ENCODE measurements at regions not wholly inside any gene's neighbourhood (a gene's known extent, or its start where the extent isn't known, plus 50 kb on each side); places are given as distances from the start of the nearest gene placed in this dataset.
A peak's percentile ranks its signal among the peaks of the same experiment; 100 is the strongest.
"Not testable (repeated sequence)": the region's sequence is repeated elsewhere in the genome, so short reads cannot be mapped to it uniquely, and the experiment has no call there.

DNA sequence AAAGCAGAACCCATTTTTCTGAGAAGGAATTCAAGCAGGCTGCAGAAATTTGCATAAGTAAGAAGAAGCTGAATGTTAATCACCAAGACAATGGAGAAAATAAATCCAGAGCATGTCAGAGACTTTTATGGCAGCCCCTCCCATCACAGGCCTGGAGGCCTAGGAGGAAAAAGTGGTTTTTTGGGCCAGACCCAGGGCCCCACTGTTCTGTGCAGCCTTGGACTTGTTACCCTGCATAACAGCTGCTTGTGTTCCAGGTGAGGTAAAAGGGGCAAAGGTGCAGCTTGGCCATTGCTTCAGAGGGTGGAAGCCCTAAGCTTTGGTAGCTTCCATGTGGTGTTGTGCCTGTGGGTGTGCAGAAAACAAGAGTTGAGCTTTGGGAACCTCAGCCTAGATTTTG, 1516.2 kb upstream of the PCDH10 start:
- no peak for DNase-seq (ENCODE audit: low read depth in 3 of 3)

DNA sequence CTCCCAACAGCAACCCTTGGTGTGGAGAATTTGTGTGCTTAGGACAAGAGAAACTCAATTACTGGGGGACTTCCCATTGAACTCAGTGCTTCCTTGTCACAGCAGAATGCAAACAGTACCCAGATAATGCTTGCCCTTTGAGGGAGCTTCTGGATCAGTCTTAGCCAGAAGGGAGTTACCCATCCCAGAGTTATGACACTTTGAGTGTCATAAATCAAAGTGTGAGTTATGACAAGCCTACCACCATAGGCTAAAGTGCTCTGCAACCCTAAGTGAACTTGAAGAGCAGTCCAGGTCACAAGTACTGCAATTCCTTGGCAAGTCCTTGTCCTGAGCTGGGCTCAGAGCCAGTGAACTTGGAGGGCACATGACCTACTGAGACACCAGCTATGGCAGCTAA, 1513.9 kb upstream of the PCDH10 start:
- DNase-seq (ENCODE audit: low read depth in 3 of 3) = no peak

DNA sequence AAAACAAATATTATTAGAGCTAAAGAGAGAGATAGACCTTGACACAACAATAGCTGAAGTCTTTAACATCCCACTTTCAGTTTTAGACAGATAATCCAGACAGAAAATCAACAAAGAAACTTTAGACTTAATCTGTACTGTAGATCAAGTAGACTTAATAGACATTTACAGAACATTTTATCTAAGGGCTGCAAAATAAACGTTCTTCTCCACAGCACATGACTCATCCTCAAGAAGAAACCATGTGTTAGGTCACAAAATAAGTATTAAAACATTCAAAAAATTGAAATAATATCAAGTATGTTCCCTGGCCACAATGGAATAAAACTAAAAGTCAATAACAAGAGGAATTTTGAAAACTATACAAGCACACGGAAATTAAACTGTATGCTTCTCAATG, 1510.3 kb upstream of the PCDH10 start:
- DNase-seq (ENCODE audit: low read depth in 3 of 3) = no peak

DNA sequence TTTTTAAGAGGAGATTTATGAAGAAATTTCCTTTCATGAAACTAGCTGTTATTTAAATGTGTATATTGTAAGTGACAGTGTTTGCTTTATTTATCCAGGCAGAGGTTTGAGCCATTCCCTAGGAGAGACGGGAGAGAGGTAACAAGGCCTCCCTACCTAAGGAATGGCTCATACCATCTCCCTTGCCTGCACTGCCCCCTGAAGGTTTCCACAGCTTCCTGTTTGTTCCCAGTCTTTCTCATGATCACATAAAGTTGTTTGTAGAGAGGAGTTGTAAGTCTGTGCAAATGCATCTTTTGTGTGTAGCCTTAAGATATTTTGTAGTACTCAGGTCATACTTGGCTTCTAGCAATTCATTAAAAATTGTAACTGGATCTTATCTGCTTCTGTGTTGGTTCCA, 1504.5 kb upstream of the PCDH10 start:
- DNase-seq (ENCODE audit: low read depth in 3 of 3) = no peak

DNA sequence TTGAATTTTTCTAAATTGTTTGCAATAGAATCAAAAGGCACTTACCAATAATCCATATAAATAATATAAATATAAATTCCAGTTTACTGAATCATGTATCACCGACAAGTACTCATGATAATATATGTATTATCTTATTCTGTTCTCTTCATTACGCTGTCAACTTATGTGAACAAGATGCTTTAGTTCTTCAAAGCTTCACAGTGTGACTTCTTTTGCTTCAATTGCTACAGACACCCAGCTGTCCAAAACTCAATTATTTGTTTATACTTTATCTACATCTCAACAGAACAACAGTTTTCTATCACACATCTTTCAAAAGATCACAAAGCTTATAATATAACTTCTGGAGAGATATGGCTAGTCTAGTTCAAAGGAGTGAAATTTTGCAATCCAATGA, 1499.9 kb upstream of the PCDH10 start:
- DNase-seq (ENCODE audit: low read depth in 3 of 3) = no peak

DNA sequence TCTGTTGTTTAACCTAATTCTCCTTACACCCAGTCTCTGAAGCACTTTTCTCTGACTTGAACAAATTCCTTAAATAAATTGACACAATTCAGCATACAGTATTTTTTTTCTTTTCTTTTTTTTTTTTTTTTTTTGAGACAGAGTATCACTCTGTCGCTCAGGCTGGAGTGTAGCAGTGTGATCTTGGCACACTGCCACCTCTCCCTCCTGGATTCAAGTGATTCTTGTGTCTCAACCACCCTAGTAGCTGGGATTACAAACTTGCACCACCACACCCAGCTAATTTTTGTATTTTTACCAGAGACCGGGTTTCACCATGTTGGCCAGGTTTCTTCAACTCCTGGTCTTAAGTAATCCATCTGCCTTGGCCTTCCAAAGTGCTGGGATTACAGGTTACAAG, 1498.1 kb upstream of the PCDH10 start:
- no peak for DNase-seq (ENCODE audit: low read depth in 3 of 3)

DNA sequence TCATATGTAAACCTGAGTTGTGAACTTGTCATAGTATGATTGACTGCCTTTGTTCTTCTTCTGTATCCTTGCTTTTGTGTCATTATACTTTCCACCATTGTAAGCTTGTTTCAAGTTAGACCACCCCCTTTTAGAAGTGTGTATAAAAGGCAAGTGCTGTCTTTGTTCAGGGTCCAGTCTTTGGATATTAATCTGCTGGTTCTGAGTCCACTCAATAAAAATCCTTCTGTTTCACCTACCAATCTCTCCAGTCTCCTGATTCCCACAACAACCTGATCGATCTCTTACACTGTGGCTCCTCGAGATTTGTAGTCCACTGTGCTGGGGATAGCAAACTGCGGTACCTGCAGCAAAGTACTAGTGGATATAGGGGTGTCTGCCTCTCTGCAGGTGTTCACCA, 1465.8 kb upstream of the PCDH10 start:
- DNase-seq (ENCODE audit: low read depth in 3 of 3) = not testable (repeated sequence)

DNA sequence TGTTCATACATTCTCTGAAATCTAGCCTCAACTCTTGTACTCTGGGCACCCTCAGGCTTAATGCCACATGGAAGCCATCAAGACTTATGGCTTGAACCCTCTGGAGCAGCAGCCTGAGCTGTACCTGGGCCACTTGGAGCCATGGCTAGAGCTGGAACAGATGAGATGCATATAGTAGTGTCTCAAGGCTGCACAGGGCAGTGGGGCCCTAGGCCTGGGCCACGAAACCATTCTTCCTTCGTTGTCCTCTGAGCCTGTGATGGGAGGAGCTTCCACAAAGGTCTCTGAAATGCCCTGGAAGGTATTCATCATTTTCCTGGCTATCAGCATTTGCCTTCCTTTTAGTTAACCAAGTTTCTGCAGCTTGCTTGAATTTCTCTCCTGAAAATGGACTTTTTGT, 1427.2 kb upstream of the PCDH10 start:
- DNase-seq (ENCODE audit: low read depth in 3 of 3) = no peak

DNA sequence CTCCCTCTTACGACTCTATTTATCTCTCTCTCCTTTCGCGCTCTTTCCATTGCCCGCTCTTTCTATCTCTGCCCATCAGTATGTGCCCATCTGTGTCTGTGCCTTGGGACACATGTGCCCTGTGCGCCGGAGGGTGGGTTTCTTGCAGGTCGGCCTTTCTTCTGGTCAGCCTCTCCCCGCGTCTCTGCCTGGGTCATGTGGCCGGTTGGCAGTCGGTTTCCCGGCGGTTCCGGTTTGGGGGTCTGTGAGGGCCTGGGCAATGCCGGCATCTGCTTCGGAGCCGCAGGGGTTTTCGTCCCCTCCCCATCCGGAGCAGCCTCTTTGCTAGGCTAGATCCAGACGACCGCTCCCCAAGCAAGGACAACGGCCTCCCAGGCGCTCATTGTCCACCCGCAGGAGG, 1426.0 kb upstream of the PCDH10 start:
- not testable (repeated sequence) for DNase-seq (ENCODE audit: low read depth in 3 of 3)

DNA sequence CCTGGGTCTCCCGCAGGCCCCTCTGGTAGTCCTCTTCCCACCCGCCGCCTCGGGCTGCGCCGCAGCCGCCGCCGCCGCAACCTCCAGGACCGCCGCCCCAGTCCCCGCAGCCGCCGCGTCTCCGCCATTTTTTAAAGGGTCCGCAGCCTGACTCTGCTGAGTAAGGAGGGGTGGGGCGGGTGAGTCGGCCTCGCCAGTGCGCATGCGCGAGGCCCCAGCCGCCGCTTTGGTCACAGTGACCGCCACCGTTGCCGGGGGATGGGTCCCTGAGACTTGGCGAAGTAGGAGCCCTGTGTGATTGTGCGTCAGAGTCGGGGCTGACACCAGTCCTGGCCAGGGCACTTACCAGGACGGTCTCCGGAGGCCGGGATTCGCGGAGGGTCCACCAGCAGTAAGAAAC, 1424.2 kb upstream of the PCDH10 start:
- peak in 2 of 3 experiments; percentile 11 to 48 for DNase-seq (ENCODE audit: low read depth in 3 of 3)

DNA sequence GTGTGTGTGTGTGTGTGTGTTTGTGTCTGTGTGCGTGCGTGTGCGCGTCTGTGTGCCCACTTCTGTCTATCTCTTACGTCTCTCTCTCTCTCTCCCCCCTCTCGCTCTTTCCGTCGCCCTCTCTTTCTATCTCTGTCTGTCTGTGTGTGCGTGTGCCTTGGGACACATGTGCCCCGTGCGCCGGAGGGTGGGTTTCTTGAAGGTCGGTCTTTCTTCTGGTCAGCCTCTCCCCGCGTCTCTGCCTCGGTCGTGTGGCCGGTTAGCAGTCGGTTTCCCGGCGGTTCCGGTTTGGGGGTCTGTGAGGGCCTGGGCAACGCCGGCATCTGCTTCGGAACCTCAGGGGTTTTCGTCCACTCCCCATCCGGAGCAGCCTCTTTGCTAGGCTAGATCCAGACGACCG, 1423.6 kb upstream of the PCDH10 start:
- DNase-seq (ENCODE audit: low read depth in 3 of 3) = not testable (repeated sequence)

DNA sequence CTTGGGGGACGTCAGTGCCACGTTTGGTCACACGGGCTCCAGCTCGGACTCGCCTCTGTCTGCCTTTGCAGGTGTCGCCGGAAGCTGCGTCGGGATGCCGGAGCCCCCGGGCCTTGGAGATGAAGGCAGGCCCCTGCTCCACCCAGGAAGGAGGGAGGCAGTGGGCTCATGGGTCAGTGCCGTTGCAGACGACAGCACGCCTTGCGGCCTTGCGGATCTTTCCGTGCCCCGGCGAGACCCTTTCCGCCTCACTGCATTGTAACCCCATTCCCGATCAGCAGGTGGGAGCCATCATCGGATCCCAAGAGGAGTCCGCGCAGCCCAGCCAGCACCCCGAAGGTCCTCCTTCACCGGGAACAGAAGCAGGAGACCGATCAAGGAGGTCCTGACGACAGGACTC, 1422.2 kb upstream of the PCDH10 start:
- DNase-seq (ENCODE audit: low read depth in 3 of 3) = not testable (repeated sequence)

DNA sequence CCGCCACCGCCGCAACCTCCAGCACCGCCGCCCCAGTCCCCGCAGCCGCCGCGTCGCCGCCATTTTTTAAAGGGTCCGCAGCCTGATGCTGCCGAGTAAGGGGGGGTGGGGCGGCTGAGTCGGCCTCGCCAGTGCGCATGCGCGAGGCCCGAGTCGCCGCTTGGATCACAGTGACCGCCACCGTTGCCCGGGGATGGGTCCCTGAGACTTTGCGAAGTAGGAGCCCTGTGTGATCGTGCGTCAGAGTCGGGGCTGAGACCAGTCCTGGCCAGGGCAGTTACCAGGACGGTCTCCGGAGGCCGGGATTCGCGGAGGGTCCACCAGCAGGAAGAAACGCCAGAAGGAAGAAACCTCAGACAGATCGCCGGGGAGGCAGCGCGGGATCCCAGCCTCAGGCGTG, 1421.7 kb upstream of the PCDH10 start:
- not testable (repeated sequence) for DNase-seq (ENCODE audit: low read depth in 3 of 3)

DNA sequence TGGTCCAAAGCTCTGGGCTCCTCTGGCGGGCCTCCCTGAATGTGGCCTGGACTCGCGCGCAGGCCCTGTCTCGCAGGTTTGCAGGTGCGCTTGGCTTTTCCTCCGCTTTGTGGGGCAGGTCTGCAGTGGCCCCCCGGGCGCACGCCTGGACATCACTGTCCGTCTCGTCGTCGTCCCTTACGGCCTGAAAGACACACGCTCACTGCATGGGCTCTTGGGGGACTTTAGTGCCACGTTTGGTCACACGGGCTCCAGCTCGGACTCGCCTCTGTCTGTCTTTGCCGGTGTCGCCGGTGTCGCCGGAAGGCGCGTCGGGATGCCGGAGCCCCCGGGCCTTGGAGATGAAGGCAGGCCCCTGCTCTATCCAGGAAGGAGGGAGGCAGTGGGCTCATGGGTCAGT, 1419.9 kb upstream of the PCDH10 start:
- DNase-seq (ENCODE audit: low read depth in 3 of 3) = not testable (repeated sequence)

DNA sequence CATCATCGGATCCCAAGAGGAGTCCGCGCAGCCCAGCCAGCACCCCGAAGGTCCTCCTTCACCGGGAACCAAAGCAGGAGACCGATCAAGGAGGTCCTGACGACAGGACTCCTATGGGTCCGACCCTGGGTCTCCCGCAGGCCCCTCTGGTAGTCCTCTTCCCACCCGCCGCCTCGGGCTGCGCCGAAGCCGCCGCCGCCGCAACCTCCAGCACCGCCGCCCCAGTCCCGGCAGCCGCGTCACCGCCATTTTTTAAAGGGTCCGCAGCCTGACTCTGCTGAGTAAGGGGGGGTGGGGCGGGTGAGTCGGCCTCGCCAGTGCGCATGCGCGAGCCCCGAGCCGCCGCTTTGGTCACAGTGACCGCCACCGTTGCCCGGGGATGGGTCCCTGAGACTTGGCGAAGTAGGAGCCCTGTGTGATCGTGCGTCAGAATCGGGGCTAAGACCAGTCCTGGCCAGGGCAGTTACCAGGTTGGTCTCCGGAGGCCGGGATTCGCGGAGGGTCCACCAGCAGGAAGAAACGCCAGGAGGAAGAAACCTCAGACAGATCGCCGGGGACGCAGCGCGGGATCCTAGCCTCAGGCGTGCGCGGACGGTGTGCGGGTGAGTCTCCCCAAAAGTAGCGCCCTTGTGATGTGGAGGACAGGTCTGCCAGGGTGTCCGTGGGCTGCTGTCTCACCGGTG, 1419.2 kb upstream of the PCDH10 start:
- not testable (repeated sequence) for DNase-seq (ENCODE audit: low read depth in 3 of 3)

DNA sequence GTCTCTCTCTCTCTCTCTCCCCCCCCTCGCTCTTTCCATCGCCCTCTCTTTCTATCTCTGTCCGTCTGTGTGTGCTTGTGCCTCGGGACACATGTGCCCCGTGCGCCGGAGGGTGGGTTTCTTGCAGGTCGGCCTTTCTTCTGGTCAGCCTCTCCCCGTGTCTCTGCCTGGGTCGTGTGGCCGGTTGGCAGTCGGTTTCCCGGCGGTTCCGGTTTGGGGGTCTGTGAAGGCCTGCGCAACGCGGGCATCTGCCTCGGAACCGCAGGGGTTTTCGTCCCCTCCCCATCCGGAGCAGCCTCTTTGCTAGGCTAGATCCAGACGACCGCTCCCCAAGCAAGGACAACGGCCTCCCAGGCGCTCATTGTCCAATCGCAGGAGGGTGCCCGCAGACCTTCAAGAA, 1418.5 kb upstream of the PCDH10 start:
- not testable (repeated sequence) for DNase-seq (ENCODE audit: low read depth in 3 of 3)

DNA sequence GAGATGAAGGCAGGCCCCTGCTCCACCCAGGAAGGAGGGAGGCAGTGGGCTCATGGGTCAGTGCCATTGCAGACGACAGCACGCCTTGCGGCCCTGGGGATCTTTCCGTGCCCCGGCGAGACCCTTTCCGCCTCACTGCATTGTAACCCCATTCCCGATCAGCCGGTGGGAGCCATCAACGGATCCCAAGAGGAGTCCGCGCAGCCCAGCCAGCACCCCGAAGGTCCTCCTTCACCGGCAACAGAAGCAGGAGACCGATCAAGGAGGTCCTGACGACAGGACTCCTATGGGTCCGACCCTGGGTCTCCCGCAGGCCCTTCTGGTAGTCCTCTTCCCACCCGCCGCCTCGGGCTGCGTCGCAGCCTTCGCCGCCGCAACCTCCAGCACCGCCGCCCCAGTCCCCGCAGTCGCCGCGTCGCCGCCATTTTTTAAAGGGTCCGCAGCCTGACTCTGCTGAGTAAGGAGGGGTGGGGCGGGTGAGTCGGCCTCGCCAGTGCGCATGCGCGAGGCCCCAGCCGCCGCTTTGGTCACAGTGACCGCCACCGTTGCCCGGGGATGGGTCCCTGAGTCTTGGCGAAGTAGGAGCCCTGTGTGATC, 1417.0 kb upstream of the PCDH10 start:
- not testable (repeated sequence) for DNase-seq (ENCODE audit: low read depth in 3 of 3)

DNA sequence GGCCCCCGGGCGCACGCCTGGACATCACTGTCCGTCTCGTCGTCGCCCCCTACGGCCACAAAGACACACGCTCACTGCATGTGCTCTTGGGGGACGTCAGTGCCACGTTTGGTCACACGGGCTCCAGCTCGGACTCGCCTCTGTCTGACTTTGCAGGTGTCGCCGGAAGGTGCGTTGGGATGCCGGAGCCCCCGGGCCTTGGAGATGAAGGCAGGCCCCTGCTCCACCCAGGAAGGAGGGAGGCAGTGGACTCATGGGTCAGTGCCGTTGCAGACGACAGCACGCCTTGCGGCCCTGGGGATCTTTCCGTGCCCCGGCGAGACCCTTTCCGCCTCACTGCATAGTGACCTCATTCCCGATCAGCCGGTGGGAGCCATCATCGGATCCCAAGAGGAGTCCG, 1414.8 kb upstream of the PCDH10 start:
- not testable (repeated sequence) for DNase-seq (ENCODE audit: low read depth in 3 of 3)

DNA sequence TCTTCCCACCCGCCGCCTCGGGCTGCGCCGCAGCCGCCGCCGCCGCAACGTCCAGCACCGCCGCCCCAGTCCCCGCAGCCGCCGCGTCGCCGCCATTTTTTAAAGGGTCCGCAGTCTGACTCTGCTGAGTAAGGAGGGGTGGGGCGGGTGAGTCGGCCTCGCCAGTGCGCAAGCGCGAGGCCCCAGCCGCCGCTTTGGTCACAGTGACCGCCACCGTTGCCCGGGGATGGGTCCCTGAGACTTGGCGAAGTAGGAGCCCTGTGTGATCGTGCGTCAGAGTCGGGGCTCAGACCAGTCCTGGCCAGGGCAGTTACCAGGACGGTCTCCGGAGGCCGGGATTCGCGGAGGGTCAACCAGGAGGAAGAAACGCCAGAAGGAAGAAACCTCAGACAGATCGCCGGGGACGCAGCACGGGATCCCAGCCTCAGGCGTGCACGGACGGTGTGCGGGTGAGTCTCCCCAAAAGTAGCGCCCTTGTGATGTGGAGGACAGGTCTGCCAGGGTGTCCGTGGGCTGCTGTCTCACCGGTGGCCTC, 1414.2 kb upstream of the PCDH10 start:
- DNase-seq (ENCODE audit: low read depth in 3 of 3) = not testable (repeated sequence)

DNA sequence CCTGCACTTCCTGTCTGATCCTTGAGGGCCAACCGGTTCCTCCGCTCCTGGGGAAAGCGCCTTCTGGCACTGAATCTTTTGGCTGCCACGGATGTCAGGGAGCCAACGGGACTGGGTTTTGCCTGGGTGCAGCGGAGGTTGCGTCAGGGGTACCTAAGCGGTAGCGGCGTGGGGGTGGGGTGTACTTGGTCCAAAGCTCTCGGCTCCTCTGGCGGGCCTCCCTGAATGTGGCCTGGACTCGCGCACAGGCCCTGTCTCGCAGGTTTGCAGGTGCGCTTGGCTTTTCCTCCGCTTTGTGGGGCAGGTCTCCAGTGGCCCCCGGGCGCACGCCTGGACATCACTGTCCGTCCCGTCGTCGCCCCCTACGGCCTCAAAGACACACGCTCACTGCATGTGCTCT, 1410.1 kb upstream of the PCDH10 start:
- not testable (repeated sequence) for DNase-seq (ENCODE audit: low read depth in 3 of 3)

DNA sequence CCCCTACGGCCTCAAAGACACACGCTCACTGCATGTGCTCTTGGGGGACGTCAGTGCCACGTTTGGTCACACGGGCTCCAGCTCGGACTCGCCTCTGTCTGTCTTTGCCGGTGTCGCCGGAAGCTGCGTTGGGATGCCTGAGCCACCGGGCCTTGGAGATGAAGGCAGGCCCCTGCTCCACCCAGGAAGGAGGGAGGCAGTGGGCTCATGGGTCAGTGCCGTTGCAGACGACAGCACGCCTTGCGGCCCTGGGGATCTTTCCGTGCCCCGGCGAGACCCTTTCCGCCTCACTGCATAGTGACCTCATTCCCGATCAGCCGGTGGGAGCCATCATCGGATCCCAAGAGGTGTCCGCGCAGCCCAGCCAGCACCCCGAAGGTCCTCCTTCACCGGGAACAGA, 1407.3 kb upstream of the PCDH10 start:
- DNase-seq (ENCODE audit: low read depth in 3 of 3) = not testable (repeated sequence)

DNA sequence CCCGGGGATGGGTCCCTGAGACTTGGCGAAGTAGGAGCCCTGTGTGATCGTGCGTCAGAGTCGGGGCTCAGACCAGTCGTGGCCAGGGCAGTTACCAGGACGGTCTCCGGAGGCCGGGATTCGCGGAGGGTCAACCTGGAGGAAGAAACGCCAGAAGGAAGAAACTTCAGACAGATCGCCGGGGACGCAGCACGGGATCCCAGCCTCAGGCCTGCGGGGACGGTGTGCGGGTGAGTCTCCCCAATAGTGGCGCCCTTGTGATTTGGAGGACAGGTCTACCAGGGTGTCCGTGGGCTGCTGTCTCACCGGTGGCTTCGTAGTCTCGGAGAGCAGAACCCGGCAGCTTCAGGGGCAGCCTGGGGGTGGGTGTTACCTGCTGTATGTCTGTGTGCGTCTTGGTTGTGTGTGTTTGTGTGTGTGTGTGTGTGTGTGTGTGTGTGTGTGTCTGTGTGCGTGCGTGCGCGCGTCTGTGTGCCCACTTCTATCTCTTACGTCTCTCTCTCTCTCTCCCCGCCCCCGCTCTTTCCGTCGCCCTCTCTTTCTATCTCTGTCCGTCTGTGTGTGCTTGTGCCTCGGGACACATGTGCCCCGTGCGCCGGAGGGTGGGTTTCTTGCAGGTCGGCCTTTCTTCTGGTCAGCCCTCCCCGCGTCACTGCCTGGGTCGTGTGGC, 1406.4 kb upstream of the PCDH10 start:
- not testable (repeated sequence) for DNase-seq (ENCODE audit: low read depth in 3 of 3)

DNA sequence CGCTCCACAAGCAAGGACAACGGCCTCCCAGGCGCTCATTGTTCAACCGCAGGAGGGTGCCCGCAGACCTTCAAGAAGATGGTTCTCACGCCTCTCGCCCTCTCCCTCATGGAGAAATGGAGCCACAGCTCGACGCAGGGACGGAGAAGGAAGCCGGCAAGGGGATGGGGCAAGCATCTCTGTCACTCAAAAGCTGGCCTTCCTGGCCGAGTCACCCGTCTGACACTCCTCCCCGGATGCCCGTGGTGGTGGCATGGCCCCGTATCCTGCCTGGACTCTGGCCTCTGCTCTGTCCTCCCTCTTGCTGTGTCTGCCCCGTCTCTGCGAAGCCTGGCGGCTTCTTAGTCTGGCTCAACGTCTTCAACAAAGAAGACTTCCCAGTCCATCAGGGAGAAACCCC, 1405.7 kb upstream of the PCDH10 start:
- not testable (repeated sequence) for DNase-seq (ENCODE audit: low read depth in 3 of 3)

Measured in stimulated activated CD4-positive, alpha-beta T cell treated with anti-CD3 and anti-CD28 coated beads, TNF-alpha, amount 100 ng/mL, for 24 hours (primary cell).